ENCODE measurements at regions not wholly inside any gene's neighbourhood (a gene's known extent, or its start where the extent isn't known, plus 50 kb on each side); places are given as distances from the start of the nearest gene placed in this dataset.
"Not testable (repeated sequence)": the region's sequence is repeated elsewhere in the genome, so short reads cannot be mapped to it uniquely, and the experiment has no call there.

DNA sequence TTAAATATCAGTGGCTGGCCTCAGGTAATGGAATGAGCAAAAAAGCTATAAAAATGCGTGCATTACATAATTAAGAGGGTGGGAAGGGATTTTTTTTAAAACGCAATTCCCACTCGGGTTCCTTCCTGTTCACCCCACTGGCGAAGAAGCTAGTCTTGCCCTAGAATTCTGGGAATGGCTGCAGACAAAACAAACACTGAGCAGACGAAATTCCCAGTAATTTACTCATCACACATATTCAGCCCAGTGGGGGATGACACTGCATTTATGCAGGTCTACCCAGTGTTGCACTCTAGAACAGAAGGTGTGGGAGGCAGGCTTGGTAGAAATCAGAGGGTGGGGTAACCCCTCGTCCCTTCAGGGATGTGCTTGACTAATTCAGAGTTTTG lies 2695.0 kb upstream of the DEFB115 start:
- DNase-seq (ENCODE audit: low spot score) = no peak

DNA sequence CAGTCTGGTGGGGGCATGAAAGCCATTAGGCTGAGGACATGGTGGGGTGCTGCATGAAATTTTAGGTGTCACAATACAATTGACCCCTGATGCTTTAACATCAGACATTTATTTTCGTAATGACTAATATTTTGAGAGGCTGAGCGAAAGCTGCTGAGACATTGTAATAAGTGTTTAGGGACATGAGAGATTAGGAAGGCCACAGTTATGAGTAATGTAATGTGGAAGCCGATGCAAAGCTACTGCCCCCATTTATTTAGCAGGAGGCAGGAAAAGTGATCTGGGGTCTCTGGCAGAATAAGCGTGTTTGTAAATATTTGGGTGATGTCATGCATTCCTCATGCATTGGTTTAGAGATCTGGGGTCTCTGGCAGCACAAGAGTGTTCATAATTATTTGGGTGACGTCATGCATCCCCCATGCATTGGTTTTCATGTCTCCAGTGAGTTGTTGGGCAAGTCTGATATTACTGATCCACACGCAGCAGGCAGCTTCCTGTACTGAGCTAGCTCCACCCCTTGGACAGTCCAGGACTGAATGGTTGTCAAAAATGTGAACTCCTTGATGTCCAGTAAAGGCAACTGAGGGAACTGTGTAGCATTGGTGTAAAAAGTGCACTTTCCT lies 2694.5 kb upstream of the DEFB115 start:
- not testable (repeated sequence) for DNase-seq (ENCODE audit: low spot score)

DNA sequence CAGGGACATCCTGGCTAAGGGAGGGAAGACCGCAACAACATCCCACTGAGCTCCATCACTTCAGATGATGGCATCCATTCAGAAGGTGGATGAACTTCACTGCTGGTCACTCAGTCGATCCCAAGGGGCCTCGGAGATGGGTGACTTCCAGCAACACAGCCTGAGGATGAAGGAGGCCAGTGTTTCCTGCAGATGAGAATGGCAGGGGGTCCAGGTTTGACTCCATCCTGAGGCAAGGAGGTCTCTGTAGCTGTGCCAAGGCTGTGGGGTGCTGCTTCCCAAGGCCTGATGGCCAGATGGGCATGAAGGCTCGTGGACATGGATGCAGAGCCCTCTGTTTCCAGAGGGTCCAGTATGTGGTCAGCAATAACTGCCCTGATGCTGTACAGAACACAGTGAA lies 2693.4 kb upstream of the DEFB115 start:
- DNase-seq (ENCODE audit: low spot score) = not testable (repeated sequence)

DNA sequence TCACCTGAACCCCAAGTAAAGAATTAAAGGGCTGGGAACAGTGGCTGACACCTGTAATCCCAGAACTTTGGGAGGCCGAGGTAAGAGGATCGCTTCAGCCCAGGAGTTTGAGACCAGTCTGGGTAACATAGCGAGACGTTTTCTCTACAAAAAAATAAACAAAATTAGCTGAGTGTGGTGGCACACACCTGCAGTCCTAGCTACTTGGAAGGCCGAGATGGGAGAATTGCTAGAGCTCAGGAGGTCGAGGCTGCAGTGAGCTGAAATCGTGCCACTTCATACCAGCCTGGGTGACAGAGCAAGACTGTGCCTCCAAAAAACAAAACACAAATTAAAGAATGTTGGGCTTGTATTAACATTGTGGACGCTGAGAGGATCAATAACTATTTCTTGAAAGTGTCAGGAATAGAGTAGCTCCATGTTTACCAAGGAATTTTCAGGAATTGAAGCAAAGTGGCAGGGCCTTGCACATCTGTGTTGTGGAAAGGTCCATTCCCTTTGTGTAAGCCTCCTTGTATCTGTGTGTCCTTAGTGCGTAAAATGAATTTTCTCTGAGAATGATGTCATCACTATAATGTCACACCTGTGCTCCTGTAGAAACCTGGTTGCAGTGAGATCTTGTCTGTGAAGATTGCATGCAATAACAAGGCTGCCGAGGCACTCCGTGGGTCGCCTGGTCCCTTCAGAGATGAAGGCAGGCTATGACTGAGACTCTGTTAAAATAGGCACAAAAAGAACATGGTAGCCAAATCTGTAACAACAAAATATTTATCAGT lies 2692.6 kb upstream of the DEFB115 start:
- DNase-seq (ENCODE audit: low spot score) = not testable (repeated sequence)

DNA sequence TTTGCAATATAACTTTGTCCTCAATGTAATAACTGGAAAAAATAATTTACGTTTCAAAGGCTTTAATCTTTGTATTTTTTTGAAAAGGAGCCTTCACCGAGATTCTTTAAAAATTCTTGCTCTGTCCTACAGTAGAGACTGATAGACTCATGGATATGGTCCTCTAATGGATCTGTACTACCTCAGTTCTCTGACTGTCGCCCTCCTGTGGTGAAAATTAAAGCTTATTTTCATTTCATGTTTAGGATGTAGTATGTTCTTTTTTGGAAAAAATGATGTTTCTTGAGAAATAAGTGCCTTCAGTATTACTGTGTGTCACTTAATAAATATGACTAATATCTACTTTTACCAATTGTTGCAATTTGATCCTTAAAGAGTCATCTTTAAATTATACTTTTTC lies 2681.5 kb upstream of the DEFB115 start:
- not testable (repeated sequence) for DNase-seq (ENCODE audit: low spot score)

DNA sequence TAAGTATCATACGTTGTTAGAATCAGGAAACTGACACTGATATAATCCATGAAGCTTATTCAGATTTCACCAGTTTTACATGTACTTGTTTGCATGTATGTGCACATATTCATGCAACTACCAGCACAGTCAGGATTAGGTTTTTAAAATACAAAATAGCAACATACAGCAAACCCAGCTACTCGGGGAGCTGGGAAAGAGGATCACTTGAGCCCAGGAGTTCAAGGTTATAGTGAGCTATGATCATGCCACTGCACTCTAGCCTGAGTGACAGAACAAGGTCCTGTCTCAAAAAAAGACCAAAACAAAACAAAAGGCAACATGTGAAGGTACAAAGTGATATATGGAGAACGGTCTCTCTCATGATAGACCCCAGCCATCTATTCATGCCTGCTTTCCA lies 2665.8 kb upstream of the DEFB115 start:
- DNase-seq (ENCODE audit: low spot score) = not testable (repeated sequence)

DNA sequence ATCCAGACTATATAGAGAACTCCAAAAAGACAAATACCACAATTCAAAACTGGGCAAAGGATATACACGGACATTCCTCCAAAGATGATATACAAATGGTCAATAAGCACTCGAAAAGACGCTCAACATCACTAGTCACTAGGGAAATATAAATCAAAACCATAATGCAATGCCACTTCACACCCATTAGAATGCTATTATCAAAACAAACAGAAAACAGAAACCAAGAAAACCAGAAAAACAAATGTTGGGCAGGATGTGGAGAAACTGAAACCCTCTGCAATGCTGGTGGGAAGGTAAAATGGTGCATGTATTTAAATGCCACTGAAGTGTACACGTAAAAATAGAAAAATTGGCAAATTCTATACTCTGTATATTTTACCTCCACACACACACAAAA lies 2664.1 kb upstream of the DEFB115 start:
- DNase-seq (ENCODE audit: low spot score) = not testable (repeated sequence)

DNA sequence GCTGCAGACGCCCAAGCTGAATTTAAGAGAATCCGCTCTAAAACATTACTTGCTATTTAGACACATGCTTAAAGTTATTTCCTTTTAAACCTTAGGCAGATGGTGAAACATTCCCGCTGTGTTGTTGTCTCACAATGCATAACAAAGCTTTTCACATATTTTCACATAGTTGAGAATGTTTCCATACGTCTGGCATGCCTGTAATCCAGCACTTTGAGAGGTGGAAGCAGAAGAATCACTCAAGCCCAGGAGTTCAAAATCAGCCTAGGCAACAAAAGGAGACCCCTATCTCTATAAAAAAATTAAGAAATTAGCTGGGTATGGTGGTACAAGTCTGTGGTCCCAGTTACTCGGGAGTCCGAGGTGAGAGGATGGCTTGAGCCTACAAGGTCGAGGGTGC lies 2663.0 kb upstream of the DEFB115 start:
- DNase-seq (ENCODE audit: low spot score) = not testable (repeated sequence)

DNA sequence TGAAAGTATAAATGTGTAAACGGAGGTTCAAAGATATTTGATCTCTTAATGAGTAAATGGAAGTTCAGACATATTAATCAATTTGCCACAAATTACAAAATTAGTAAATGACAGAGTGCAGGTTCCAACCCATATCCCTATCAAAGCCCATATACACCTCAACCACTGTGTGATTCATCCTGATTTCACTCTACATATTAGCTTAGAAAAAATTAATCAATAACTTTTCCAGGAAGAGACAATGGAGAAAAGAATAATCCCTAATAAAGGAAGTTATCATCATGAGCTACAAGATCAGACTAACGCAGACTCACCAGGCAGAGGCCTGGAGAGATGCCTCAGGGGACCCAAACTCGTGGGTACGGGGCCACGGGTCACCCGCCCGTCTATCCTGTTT lies 2655.5 kb upstream of the DEFB115 start:
- not testable (repeated sequence) for DNase-seq (ENCODE audit: low spot score)

DNA sequence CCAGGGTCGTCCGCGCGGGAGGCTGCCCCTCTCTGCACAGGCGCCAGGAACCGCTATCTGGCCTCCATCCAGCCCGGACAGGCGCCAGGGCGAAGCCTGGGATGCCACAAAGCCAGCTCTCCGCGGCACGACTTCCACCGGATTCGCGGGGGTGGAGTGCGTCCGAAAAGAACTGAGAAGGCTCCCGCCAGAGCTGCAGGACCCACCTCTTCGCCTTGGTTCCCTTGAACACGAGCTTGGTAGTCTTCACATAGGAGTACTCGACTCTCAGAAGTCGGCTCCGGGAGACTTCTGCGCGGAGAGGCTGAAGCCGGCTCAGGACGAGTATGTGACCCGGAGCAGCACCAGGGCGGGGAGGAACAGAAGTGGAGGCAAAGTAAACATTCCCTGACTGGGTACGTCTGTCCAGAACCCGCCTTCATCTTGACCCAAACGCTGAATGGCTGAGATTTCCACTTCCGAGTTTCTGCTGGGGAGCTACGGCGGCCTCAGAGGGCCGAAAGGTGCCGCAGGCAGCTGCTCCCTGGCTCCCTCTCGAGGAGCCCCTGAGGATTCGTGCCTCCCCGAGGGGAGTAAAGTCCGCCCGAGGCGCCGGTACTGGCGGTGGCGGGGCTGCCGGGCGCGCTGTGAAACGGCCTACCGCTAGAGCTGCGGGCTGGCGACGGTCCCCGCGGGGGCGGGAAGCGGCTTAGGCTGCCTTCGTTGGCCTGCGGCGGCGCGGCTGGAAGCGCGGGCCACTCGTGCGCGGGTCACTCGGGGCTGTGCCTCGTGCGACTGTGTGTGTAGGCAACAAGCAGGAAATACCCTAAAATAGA lies 2654.9 kb upstream of the DEFB115 start:
- peak; percentile 86 for DNase-seq (ENCODE audit: low spot score)

DNA sequence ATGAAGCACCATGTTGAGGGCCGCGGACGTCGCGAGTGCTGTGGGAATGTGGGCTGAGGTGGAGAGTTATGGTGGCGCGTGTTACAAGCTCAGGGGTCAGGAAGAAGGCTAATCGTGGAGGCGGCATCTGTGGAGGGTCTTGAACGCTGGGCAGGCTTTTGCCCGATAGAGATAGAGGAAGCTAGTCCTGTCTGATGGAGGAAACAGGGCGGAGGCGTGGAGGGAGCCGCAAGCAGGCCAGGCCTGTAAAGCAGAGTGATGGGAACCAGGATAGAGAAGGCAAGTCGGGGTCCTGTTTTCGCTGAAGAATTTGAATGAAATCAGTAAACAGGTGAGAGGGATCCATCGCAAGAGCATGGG lies 2654.3 kb upstream of the DEFB115 start:
- DNase-seq (ENCODE audit: low spot score) = not testable (repeated sequence)

DNA sequence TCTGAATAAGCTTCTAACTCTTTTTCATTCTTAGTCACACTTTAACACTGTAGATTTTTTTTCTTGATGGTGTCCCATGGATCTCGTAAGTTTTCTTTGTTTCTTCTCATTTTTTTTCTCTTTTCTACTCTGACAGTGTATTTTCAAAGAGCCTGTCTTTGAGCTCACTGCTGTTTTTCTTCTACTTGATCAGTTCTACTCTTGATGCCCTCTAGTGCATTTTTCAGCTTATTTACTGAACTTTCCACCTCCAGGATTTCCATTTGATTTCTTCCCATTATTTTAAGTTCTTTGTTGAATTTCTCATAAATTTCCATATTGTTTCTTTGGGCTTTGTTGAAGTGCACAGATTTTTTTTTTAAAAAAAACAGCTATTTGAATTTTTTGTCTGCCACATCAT lies 2641.1 kb upstream of the DEFB115 start:
- no peak for DNase-seq (ENCODE audit: low spot score)

DNA sequence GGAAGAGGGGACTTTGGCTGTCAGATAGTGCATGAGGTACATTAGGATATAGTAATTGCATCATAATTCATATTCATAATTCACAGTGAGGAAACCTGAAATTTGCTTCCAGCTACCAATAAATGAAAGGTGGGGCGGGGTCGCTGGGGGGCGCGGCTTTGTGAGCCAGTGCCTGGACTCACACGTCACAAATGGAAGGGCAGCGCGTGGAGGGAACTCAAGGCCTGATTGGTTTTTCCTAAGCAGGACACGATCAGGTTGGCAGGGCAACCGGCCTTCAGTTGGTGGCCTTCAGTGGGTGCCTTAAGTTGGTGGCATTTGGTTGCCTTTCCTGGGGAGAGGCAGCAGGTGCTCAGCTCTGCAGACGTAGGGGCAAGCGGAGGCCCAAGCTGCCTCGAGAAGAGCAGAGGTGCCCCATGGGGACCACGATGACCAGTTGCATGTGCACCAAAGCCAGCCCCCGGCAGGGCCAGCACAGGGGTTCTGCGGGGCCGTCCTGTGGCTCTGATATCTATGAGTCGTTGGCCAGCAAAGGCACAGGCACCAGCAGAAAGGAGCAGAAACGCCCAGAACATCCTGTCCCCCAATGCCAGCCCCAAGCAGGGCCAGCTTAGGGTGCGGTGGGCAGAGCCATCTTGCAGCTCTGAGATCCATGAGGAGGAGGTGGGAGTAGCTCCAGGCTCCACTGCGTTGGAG lies 2637.4 kb upstream of the DEFB115 start:
- not testable (repeated sequence) for DNase-seq (ENCODE audit: low spot score)

DNA sequence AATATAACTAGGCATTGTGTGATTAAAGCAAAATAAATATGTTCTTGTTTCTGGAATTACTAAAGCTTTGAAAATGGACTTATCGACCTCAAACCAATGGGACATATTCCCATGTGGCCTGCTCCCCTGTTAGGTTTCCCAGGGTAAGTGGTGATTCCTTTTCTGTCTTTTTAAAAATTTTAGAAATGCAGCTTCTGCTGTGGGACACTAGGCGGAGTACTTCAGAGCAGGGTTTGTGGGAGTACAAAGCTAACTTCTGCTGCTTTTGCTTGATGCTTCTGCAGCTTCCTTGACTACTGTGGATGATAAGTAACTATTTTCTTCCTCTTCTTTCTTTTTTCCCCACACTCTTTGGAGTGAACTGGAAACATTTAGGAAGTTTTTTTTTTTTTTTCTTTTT lies 2632.4 kb upstream of the DEFB115 start:
- DNase-seq (ENCODE audit: low spot score) = not testable (repeated sequence)

DNA sequence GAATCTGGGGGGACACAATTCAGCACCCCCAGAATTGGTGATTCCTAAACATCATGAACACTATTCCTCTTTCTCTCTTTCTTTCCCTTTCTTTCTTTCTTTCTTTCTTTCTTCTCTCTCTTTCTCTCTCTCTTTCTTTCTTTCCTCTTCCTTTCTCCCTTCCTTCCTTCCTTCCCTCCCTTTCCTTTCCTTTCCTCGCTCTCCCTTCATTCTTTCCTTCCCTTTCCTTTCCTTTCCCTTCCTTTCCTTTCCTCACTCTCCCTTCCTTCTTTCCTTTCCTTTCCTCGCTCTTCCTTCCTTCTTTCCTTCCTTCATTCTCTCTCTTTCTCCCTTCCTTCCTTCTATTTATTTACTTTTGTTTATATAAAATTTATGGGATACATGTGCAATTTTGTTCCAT lies 2616.6 kb upstream of the DEFB115 start:
- not testable (repeated sequence) for DNase-seq (ENCODE audit: low spot score)
